ENCODE measurements at regions not wholly inside any gene's neighbourhood (a gene's known extent, or its start where the extent isn't known, plus 50 kb on each side); places are given as distances from the start of the nearest gene placed in this dataset.
A peak's percentile ranks its signal among the peaks of the same experiment; 100 is the strongest.
"Not testable (repeated sequence)": the region's sequence is repeated elsewhere in the genome, so short reads cannot be mapped to it uniquely, and the experiment has no call there.

GRCh38 chr2:87608377-87609166 lies 139.3 kb upstream of the PLGLB2 start:
- DNase-seq (ENCODE audit: low read depth in 3 of 3), result not testable (repeated sequence)

GRCh38 chr2:87610974-87611373 lies 136.9 kb upstream of the PLGLB2 start:
- DNase-seq (ENCODE audit: low read depth in 3 of 3), result not testable (repeated sequence)

GRCh38 chr2:87611416-87611815 lies 136.5 kb upstream of the PLGLB2 start:
- not testable (repeated sequence) for DNase-seq (ENCODE audit: low read depth in 3 of 3)

GRCh38 chr2:87611956-87612355 lies 135.9 kb upstream of the PLGLB2 start:
- DNase-seq (ENCODE audit: low read depth in 3 of 3), result not testable (repeated sequence)

GRCh38 chr2:87614829-87615434 lies 133.0 kb upstream of the PLGLB2 start:
- not testable (repeated sequence) for DNase-seq (ENCODE audit: low read depth in 3 of 3)

GRCh38 chr2:87619121-87619520 lies 128.8 kb upstream of the PLGLB2 start:
- not testable (repeated sequence) for DNase-seq (ENCODE audit: low read depth in 3 of 3)

- not testable (repeated sequence) for DNase-seq (ENCODE audit: low read depth in 3 of 3)
Observed at GRCh38 chr2:87621139-87621538, 126.7 kb upstream of the PLGLB2 start.

- DNase-seq (ENCODE audit: low read depth in 3 of 3), result not testable (repeated sequence)
Observed at GRCh38 chr2:87622720-87623119, 125.2 kb upstream of the PLGLB2 start.

- peak in 1 of 3 experiments; percentile 30 for DNase-seq (ENCODE audit: low read depth in 3 of 3)
Observed at GRCh38 chr2:87629491-87630458, 118.1 kb upstream of the PLGLB2 start.

- DNase-seq (ENCODE audit: low read depth in 3 of 3), result not testable (repeated sequence)
Observed at GRCh38 chr2:87630892-87631291, 117.0 kb upstream of the PLGLB2 start.

GRCh38 chr2:87631402-87631801 lies 116.5 kb upstream of the PLGLB2 start:
- not testable (repeated sequence) for DNase-seq (ENCODE audit: low read depth in 3 of 3)

GRCh38 chr2:87633287-87633963 lies 114.5 kb upstream of the PLGLB2 start:
- not testable (repeated sequence) for DNase-seq (ENCODE audit: low read depth in 3 of 3)

- DNase-seq (ENCODE audit: low read depth in 3 of 3), result not testable (repeated sequence)
Observed at GRCh38 chr2:87634106-87634505, 113.8 kb upstream of the PLGLB2 start.

- DNase-seq (ENCODE audit: low read depth in 3 of 3), result not testable (repeated sequence)
Observed at GRCh38 chr2:87634971-87635650, 112.8 kb upstream of the PLGLB2 start.

GRCh38 chr2:87636246-87636645 lies 111.6 kb upstream of the PLGLB2 start:
- DNase-seq (ENCODE audit: low read depth in 3 of 3), result not testable (repeated sequence)

- DNase-seq (ENCODE audit: low read depth in 3 of 3), result not testable (repeated sequence)
Observed at GRCh38 chr2:87636735-87637134, 111.2 kb upstream of the PLGLB2 start.

- DNase-seq (ENCODE audit: low read depth in 3 of 3), result not testable (repeated sequence)
Observed at GRCh38 chr2:87637249-87637990, 110.5 kb upstream of the PLGLB2 start.

GRCh38 chr2:87638114-87638807 lies 109.6 kb upstream of the PLGLB2 start:
- DNase-seq (ENCODE audit: low read depth in 3 of 3), result not testable (repeated sequence)

- not testable (repeated sequence) for DNase-seq (ENCODE audit: low read depth in 3 of 3)
Observed at GRCh38 chr2:87638872-87639271, 109.0 kb upstream of the PLGLB2 start.

Measured in stimulated activated CD4-positive, alpha-beta T cell treated with anti-CD3 and anti-CD28 coated beads, TNF-alpha, amount 100 ng/mL, for 24 hours (primary cell).